ENCODE measurements at regions not wholly inside any gene's neighbourhood (a gene's known extent, or its start where the extent isn't known, plus 50 kb on each side); places are given as distances from the start of the nearest gene placed in this dataset.

DNA sequence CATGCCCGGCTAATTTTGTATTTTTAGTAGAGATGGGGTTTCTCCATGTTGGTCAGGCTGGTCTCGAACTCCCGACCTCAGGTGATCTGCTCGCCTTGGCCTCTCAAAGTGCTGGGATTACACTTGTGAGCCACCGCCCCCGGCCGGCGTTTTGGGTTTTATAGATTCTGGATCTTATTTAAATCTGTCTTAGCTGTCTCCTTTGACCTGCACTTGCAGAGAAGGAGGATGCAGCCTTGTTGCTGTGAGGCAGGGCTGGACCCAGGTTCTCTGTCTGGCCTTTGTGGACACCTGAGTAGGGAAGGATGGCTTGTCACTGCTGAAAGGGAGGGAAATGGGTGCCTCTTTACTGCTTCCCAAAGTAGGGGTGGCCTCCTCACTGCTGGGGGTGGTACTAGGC, 83.0 kb upstream of the HS6ST1 start:
- no peak for DNase-seq (ENCODE audit: low read depth)

DNA sequence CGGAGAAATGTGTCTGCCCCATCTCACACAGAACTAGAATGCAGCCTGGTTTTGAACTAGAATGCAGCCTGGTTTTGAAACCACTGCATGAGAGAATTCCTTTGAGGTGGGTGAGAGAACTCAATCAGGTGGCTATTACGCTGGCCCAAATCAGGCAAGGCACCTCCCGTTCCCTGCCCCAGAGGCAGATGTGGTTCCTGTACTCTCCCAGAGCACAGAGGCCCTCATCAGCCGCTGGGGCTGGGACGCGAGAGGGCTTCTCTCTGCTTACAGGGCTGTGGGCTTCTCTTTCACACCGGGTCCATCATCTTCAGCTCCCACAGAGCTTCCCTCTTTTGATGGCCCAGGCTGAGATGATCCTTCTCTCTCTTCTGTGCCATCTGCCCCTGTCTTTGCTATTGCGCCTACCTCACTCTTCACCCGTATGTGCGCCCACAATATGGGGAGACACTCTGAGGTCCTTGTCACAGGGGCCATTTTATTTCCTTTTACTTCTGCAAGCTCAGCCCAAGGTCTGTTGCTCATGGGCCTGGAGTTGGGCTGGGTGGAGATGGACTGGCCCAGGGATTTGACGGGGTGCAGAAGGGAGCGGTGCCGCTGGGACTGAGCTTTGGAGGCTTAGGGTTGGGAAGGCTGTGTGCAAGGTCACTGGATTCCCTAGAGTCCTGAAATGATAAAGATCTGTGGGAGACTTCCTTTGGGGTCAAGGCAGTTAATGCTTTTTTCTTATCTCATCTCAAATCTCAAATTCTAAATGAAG, 84.4 kb upstream of the HS6ST1 start:
- DNase-seq (ENCODE audit: low read depth): no peak

DNA sequence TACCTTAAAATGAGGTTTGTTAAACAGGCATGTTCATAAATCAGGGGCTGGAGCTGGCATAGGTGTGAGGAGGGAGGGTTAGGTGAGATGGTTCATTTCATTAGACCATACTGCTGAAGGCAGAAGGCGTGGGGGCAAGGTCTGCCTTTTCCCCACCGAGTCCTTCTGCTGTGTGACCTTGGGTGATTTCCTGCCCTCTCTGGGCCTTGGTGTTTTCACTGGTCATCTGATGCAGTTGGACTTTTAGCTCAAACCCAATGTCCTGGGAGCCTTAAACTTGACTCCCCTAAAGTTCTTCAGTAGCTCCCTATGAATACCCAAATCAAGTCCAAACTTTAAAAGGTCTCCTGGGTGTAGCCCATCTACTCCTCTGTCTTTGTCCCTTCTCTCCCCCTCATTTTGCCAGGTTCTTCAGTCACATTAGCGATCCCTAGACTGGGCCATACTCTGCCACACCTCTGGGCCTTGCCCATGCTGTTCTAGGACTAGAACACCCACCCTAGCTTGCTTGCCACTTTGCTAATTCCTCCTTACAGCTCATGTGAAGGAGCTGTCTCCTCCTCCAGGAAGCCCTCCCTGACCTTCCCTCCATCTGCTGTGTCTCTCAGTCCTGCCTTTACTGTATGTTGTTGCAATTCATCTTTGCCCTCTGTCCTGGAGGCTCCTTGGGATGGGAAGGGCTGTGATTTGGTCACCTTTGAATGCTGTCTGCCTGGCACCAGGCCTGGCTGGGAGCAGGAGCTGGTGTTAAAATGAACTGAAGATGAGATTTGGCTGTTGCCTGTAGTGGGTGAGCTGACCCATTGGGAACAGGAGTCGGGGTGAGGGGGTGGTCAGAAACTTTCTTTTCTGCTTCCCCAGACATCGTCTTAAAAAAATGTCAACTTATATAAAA, 85.4 kb upstream of the HS6ST1 start:
- no peak for DNase-seq (ENCODE audit: low read depth)

DNA sequence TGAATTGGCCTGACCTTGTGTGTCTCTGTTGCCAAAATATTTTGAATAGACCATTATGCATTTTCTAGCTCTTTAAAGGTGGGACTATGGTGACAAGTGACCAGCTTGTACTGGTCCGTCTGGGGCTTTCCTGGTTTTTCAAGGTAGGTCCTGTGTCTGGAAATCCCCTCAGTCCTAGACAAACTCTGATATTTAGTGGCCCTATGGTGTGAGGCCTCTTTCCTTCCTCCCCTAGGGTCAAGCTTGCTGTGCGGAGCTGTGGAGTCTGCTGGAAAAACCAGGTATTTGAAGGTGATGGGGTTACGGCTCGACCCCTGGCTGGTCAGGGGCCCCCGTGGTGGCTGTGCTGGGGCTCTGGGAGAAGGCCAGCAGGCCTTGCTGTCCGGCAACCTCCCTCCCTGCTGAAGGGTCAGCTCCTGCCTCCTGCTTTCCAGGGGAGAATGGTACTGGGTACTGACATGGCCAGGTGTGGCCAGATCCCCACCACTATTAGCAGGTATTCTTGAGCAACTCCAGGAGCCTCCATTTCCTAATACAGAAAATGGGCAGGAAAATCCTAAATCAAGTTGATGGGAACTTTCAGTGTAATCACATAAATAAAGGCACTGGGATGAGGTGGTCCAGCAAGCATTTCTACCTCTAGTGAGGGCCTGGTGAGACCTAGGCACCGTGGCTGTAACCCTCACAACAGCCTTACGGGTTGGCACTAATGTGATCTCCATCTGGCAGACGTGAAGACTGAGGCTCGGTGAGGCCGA, 86.2 kb upstream of the HS6ST1 start:
- DNase-seq (ENCODE audit: low read depth): no peak

DNA sequence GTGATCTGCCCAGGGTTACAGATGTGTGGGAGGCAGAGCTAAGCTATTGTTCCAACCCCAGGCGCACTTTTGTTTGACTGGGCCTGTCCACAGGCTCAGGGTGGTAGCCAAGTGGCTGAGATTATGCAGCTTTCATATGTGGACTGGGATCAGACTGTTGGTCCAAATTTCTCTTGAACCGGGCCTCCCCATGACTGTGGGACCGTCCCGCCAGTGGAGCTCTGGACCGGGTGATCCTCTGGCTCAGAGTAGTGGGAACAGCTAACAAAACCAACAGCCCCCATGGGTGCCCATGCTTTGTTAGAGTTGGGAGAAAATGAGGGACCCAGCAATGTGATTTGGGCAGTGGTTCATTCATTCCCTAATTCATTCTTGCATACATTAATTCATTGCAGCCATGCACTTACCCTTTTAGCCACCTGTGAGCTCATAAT, 86.8 kb upstream of the HS6ST1 start:
- no peak for DNase-seq (ENCODE audit: low read depth)

DNA sequence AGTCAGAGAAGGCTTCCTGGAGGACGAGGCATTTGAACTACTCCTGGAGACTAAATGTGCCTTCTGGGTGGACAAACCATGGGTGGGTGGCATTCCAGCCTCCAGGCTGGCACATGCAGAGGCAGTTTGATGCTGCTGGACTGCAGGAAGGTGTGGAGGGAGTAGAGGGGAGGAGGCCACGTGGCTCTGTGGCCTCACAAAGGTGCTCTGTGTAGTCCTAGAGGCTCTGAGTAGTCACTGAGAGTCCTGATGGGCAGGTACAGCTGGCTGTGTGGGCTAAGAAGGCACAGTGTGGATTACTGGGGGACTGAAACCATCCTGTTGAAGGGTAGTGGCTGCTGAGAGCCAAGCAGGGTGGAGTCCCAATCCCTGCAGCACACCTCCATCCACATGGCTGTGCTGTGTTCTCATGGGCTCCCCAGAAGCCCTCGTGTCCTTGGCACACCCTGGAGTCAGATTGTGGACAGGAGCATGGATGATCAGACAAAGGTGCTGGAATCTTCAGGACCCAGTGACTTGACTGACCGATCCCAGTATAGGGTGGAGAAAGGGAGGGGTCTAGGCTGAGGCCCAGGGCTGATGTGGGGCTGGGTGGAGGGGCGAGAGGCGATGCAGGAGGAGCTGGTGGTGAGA, 87.4 kb upstream of the HS6ST1 start:
- DNase-seq (ENCODE audit: low read depth): no peak

DNA sequence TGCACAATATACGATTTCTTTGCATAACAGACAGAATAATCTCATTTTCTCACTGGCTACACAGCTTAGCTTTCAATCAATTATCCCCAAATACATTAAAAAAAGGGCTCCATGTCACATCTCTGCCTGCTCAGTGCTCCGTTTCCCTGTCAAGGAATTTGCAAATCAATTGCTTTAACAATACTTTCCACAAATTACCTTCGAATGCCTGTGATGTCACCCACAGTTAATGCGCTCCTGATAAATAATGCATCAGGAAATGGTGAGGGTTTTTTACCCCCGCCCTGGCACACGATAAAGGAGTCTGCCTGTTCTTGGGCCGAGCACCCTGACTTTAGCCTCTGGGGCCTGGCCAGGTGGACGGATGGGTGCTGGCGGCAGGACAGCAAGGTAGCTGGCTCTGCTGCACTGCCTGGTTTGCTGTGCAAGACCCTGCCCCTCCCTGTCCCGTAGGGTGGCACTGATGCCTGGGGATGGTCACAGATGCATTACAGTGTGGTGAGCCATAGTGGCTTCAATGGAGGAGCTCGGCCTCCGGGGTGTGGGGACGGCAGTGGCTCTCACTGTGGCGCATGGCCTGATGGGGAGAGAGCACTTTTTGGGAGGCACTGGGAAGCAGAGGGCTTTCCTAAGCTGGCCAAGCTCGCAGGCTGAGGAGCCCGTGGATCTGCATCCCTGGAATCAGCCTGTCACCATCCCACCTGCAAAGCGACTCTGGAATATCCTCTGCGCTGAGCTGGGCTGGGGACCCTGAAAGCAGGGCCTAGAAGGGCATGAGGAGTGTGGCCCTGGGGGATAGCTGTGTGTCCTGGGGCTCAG, 88.3 kb upstream of the HS6ST1 start:
- DNase-seq (ENCODE audit: low read depth): no peak

DNA sequence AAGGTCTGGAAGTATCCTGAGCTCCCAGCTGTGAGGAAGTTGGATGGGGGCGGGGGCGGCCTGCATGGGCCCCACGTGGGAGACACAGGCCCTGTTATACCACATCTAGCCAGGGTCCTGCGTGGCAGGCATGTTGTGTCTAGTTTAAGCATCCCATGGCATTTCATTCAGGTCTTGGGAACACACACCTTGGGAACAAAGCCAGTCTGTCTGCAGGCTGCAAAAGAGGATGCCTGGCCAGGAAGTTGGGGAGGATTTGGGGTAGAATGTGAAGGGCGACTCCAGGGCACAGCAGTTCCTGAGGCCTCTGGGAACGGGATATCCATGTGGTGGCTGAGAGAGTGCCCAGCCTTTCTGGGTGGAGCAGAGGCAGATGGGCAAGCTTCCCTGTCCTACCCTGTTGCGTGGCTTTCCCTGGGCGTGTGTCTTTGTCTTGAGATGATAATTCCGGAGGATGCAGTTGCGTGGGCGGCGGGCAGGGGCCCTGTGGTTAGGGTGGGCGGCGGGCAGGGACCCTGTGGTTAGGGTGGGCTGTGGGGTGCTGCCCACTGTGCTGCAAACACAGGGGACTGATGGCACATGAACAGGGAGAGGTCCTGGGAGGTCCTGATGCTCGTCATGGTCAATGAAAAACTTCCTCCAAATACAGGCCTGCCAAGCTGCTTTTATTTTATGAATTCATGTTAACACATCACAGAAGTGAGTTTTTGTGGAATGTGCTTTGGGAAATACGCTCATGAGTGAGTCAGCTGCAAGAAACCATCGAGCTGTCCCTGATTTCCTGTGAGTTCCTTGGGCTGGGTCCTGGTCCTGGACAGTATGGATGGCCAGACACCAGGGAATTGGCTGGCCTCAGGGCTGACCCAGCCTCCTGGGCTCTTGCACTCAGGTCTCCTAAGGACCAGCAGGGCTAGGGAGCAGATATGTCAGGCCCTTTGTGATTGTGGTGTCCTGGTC, 90.0 kb upstream of the HS6ST1 start:
- DNase-seq (ENCODE audit: low read depth): no peak

DNA sequence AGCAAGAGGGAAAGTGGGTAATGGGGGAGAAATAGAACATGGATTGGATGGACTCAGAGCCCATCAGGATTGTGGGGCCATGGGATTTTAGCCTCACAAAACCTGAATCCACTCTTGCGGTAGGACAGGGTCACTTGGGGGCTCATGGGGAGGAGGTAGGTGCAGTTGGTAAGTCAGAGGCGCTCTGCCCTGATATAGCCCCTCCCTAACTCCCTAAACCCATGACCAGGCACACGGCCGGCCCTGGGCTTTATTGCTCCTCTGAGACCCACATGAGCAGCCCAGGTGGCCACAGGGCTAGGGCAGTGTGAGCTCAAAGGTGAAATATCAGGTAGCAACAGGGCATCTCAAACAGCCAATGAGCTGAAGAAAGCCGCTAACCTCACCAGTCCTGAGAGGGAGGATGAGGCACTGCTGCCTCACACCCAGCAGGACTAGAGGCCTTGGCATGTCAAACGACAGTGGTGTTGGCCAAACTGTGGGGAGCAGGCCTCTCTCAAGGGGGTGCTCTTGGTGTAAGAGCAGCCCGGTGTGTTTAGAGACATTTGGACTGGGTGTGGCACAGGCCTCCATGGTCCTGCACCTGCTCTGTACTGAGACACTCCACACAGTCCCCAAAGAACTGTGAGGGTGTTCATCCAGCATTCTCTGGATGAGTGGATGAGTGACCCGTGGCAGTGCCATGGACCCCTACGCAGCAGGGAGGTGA, 90.8 kb upstream of the HS6ST1 start:
- DNase-seq (ENCODE audit: low read depth): no peak

DNA sequence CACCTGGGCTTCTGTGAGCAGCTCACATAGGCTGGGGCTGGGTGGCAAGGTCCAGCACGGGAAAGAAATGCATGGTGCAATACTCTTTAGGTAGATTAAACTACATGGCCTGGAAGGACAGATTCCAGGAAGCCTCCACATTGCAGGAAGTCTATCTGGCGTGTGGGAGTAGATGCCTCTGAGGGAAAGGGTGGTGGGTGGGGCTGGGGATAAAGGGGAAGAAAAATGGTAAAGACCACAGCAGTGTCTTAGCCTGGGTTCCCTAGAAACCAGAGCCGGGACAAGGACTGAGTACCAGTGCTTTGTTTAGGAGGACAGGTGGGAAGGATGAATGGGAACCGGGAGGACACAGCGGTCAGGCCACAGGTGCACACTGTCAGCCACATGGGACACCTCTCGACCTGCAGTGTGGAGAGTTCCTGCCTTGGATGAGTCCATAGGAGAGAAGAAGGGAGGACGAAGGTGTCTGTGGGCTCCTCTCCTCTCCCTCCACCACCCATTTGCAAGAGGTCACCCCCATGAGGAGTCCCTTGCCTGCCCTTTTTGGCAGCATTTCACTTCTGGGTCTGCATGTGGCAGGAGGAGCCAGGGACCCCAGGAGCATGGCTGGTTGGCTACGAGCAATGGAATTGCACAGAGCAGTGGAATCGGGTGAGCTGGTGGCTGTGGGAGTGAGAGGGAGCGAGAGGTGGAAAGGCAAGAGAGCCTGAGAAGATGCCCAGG, 91.5 kb upstream of the HS6ST1 start:
- DNase-seq (ENCODE audit: low read depth): no peak

DNA sequence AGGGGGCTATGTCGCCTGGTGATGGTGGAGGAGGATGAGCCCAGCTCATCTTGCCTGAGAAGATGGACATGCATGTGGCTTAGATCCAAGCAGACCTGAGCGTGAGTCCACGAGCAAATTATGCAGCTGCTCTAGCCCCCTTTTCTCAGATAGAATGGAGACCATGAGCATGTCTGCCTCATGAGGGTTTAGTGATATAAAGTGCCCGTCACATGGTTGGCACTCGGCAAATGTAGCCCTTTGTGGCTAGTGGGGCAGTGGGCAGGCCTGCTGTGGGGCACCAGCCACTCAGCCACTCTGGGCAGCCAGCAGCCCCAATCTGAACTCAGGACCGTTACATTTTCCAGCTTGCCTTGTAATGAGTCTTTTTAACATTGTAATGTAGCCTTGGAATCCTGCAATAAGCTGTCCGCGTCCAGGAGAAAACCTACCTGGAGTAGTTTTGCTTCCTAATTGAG, 92.1 kb upstream of the HS6ST1 start:
- no peak for DNase-seq (ENCODE audit: low read depth)

DNA sequence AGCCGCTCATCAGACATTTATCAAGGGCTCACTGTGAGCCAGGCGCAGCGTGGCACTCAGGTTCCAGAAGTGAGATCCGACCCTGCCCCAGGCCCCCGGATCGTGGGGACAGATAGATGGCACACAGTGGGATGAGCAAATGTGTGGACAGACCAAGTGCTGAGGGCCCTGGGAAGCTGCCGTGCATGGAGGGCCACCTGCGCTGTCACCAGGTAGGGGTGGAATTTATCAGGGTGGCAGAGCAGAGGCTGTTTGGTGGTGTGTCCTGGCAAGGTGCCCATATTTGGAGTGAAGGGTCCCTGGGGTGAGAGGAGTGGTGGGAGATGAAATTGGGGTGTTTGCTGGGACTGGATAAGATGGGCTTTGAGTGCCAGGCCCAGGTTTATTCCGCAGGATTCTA, 92.8 kb upstream of the HS6ST1 start:
- DNase-seq (ENCODE audit: low read depth): no peak

DNA sequence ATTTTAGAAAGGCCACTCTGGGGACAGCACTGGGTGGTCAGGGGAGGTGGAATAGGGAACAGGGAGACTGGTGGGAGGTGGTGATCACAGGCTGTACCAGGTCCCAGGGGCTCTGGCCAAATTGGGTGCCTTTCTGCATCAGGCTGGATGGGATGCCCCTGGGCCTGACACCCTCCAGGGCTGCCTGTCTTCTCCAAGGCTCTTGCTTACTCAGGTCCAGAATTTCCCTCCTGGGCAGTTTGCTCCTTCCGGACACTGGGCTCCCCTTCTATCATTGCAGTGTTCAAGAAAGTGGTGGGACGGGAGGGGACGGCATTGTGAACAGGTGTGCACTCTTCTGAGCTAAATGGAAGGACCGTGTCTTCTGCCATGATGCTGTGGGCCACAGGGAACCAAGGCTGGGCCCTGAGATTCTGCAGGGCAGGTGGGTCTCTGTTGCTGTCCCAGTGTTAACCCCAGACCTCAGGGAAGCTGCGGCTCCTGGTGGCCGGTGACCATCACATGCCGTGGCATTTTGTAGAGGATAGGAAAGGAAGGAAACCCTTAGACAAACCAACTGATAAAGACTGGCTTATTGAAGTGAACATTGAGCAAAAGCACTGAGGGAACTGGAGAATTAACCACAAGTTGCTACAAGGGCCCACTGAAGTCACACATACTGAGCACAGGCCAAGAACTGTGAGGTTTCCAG, 93.7 kb upstream of the HS6ST1 start:
- DNase-seq (ENCODE audit: low read depth): no peak

DNA sequence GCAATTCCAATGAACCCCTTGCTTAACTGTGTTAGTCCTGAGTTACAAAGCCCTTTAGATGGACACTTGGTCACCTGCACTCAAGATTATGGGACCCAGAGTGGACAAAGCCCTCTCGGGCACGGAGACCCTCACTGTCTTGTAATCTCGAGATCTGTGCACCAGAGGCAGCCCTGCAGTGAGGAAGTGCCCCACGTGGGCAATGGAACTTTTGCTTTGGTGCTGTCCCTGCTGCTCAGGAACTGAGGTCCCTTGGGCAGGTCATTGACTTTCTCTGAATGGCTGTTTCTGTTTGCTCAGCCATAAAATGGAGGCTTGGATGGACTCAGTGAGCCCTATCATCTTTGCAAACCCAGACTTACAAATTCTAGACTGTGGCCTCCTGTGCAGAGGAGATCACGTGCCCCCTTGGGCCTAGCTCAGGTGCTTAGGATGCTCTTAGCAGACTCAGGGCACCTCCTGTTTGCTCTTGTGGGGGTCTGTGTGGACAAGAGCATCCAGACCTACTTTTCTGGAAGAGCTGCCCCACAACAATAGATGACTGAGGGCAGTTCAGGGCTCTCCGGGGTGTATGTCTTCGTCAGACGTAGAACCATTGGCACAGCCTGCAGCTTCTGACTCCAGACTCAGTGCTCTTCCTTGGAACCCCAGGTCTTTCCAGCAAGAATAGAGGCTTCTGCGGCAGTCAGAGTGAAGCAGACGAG, 94.5 kb upstream of the HS6ST1 start:
- no peak for DNase-seq (ENCODE audit: low read depth)

DNA sequence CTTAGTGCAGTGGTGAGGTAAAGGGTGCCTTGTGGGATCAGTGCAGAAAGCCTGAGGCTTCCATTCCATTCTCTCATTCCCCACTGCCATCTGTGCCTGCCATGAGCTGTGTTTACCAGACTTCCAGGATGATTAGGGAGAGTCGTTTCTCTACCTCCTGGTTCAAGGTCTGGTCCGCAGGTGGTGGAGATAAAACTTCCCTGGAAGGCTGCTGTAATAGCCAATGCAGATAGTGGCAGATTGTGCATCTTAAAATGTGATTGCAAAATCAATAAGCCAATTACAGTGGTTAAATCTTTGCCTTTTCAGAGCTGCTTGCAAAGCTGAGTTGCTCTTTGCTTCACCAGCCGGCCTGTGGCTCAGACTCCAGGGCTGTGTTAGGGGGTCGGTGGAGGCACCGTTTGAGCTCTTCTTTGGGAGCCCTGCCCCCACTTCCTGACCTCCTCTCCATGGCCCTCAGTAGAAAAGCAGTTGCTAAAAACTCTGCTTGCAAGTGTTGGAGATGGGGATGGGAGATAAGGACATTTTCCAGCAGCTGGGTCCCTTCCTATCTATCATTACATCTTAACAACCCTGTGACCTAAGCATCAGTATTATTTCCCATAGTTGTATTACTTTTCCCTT, 95.2 kb upstream of the HS6ST1 start:
- DNase-seq (ENCODE audit: low read depth): no peak

DNA sequence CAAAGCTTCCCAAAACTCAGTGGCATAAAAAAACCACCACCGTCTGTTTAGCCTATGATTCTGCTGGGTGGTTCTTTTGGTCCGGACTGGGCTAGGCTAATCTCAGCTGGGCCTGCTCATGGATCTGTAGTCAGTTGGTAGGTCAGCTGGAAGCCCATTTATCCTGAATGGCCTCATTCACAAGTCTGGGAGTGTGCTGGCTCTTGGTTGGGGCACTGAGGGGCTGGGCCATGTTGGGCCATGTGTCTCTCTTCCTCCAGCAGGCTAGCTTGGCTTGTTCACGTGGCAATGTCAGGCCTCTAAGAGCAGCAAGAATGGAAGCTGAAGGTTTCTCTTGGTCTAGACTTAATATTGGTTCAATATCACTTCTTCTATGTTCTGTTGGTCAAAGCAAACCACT, 95.7 kb upstream of the HS6ST1 start:
- DNase-seq (ENCODE audit: low read depth): no peak

Data from stimulated activated CD8-positive, alpha-beta memory T cell treated with anti-CD3 and anti-CD28 coated beads, Interleukin-12 subunit alpha, Interleukin-12 subunit beta, amount 100 ng/mL, for 1 hour (primary cell).